GM23338 (cell line): ENCODE measurements at regions not wholly inside any gene's neighbourhood (a gene's known extent, or its start where the extent isn't known, plus 50 kb on each side); places are given as distances from the start of the nearest gene placed in this dataset.

ENCODE experiments used
- ATAC-seq: fragments of 200-7000 bp; cut with Tn5 transposase; 3 replicates; pipeline ENCODE4 v1.9.1; 2020
- DNase-seq: peaks from one replicate; pipeline ENCODE4 v3.0.0-alpha.2; 2015; ENCODE audit warnings: low spot score
- H2AFZ ChIP-seq: fragments of 200-600 bp; sonication (generic); 2 replicates; pipeline ENCODE4 v1.8.0; 2016; ENCODE audit warnings: antibody characterized with exemption, mild to moderate bottlenecking, moderate library complexity
- H3F3A ChIP-seq: fragments of 200-600 bp; sonication (generic); replicated peaks from 2 replicates; pipeline ENCODE4 v1.8.0; 2017; ENCODE audit warnings: antibody characterized with exemption, mixed run types, low read depth
- H3K27ac ChIP-seq: fragments of 200-600 bp; sonication (generic); 2 replicates; pipeline ENCODE4 v1.6.1; 2016; ENCODE audit warnings: low read depth
- H3K27me3 ChIP-seq: fragments of 200-600 bp; sonication (generic); 2 replicates; pipeline ENCODE4 v1.8.0; 2016; ENCODE audit warnings: mild to moderate bottlenecking, mixed run types, moderate library complexity; ENCODE audit not compliant: insufficient read depth
- H3K36me3 ChIP-seq: fragments of 200-600 bp; sonication (generic); 2 replicates; pipeline ENCODE4 v1.8.0; 2016; ENCODE audit warnings: mild to moderate bottlenecking; ENCODE audit not compliant: insufficient read depth
- H3K4me1 ChIP-seq: fragments of 200-600 bp; sonication (generic); 2 replicates; pipeline ENCODE4 v1.8.0; 2016; ENCODE audit warnings: mild to moderate bottlenecking, moderate library complexity; ENCODE audit not compliant: insufficient read depth
- H3K4me2 ChIP-seq: fragments of 200-600 bp; sonication (generic); 2 replicates; pipeline ENCODE4 v1.7.1; 2017; ENCODE audit warnings: mixed run types
- H3K4me3 ChIP-seq: fragments of 200-600 bp; sonication (generic); 2 replicates; pipeline ENCODE4 v1.6.1; 2016; ENCODE audit warnings: mixed run types
- H3K79me2 ChIP-seq: fragments of 200-600 bp; sonication (generic); replicated peaks from 2 replicates; pipeline ENCODE4 v1.8.0; 2017; ENCODE audit warnings: mild to moderate bottlenecking; ENCODE audit not compliant: insufficient read depth
- H3K9me2 ChIP-seq: fragments of 200-600 bp; sonication (generic); 2 replicates; pipeline ENCODE4 v1.8.0; 2017; ENCODE audit not compliant: insufficient read depth
- H4K20me1 ChIP-seq: fragments of 200-600 bp; sonication (generic); replicated peaks from 2 replicates; pipeline ENCODE4 v1.8.0; 2017; ENCODE audit warnings: mild to moderate bottlenecking; ENCODE audit not compliant: insufficient read depth
- H3K27ac Mint-ChIP-seq: 2 replicates; pipeline ENCODE4 v1.8.0; 2020; ENCODE audit warnings: inconsistent platforms, mild to moderate bottlenecking, moderate library complexity, mixed read lengths
- H3K27me3 Mint-ChIP-seq: 3 replicates; pipeline ENCODE4 v1.8.0; 2022; ENCODE audit warnings: low read depth, mild to moderate bottlenecking, moderate library complexity, mixed read lengths, inconsistent platforms; ENCODE audit not compliant: insufficient read depth, poor library complexity
- H3K36me3 Mint-ChIP-seq: 3 replicates; pipeline ENCODE4 v1.8.0; 2021; ENCODE audit warnings: low read depth, mild to moderate bottlenecking, inconsistent platforms, moderate library complexity, mixed read lengths
- H3K4me1 Mint-ChIP-seq: 3 replicates; pipeline ENCODE4 v1.8.0; 2020; ENCODE audit warnings: mild to moderate bottlenecking, inconsistent platforms, mixed read lengths
- H3K4me3 Mint-ChIP-seq: 3 replicates; pipeline ENCODE4 v1.8.0; 2021; ENCODE audit warnings: moderate library complexity, mild to moderate bottlenecking, inconsistent platforms, mixed read lengths
- H3K9me3 Mint-ChIP-seq: 3 replicates; pipeline ENCODE4 v1.8.0; 2020; ENCODE audit warnings: moderate library complexity, mild to moderate bottlenecking, inconsistent platforms, mixed read lengths
- CTCF ChIP-seq, 2 experiments: fragments of 200-600 bp in 1 of 2; sonication (generic) in 1 of 2; conservative IDR thresholded peaks; 2 replicates each; pipeline versions ENCODE4 v1.5.1 to v1.6.1; 2016 to 2017; ENCODE audit warnings: antibody characterized with exemption in 2 of 2, low read depth in 2 of 2, mild to moderate bottlenecking in 2 of 2, moderate library complexity in 1 of 2
- EZH2phosphoT487 ChIP-seq: fragments of 200-600 bp; sonication (generic); IDR thresholded peaks from one replicate; pipeline ENCODE4 v1.8.1; 2018; ENCODE audit warnings: antibody characterized with exemption; ENCODE audit not compliant: unreplicated experiment
- JUNB ChIP-seq: IDR thresholded peaks from one replicate; pipeline ENCODE4 v1.6.1; 2016; ENCODE audit warnings: antibody characterized with exemption; ENCODE audit not compliant: unreplicated experiment
- NANOG ChIP-seq: IDR thresholded peaks from 2 replicates; pipeline ENCODE4 v1.6.1; 2016; ENCODE audit warnings: antibody characterized with exemption, borderline replicate concordance
- REST ChIP-seq: IDR thresholded peaks from one replicate; pipeline ENCODE4 v1.6.1; 2018; ENCODE audit warnings: antibody characterized with exemption; ENCODE audit not compliant: unreplicated experiment

GRCh38 chr5:156259618-156260017, 67.3 kb upstream of the SGCD start (continued):
- no peak for TF ChIP-seq CTCF (conservative IDR thresholded peaks at IDR 0.05; ENCODE audit: low read depth in 2 of 2)
- no peak for TF ChIP-seq NANOG
- TF ChIP-seq REST = no peak

DNA sequence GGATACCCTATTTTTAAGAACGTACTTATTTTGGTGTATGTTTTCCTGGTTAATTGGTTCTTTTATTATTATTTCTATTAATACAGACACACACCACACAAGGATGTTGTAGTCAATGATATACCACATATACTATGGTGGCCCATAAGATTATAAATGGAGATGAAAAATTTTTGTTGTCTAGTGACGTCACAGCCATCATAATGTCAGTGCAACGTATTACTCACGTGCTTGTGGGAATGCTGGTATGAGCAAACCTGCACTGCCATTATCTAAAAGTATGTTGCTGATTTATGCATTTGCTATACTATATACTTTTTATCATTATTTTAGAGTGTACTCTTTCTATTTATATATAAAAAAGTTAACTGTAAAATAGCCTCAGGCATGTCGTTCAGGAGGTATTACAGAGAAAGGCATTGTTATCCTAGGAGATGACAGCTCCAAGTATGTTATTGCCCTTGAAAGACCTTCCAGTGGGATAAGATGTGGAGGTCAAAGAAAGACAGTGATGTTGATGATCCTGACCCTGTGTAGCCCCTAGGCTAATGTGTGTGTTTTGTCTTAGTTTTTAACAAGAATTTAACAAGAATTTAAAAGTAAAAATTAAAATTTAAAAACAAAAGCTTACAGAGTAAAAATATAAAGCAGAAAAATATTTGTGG, 65.6 kb upstream of the SGCD start:
- H3K79me2 ChIP-seq = no peaks in the 10 kb centered on the region
- ATAC-seq = no peak
- H3K9me2 ChIP-seq = no peaks in the 10 kb centered on the region; the same call in 1 of the 2 replicates
- Mint-ChIP-seq H3K27ac (no peak overlapping the region), H3K4me3 (no peak overlapping the region), H3K9me3 (no peaks in the 10 kb centered on the region), H3K4me1 (peaks cover 2% of the 10 kb centered on the region; the same call in 2 of the 3 replicates), H3K36me3 (no peaks in the 10 kb centered on the region; the same call in 2 of the 3 replicates), H3K27me3 (no peaks in the 10 kb centered on the region)
- H3K36me3 ChIP-seq = no peaks in the 10 kb centered on the region
- H2AFZ ChIP-seq = no peak overlapping the region
- DNase-seq = no peak
- no peak overlapping the region for H3K27ac ChIP-seq
- H4K20me1 ChIP-seq = no peaks in the 10 kb centered on the region
- H3K27me3 ChIP-seq = no peaks in the 10 kb centered on the region
- no peaks in the 10 kb centered on the region for H3K4me1 ChIP-seq
- no peaks in the 10 kb centered on the region for H3F3A ChIP-seq
- TF ChIP-seq EZH2phosphoT487 (no peak), JUNB (no peak), REST (no peak)
- H3K4me3 ChIP-seq = no peak overlapping the region
- no peak overlapping the region for H3K4me2 ChIP-seq
